ENCODE measurements at regions not wholly inside any gene's neighbourhood (a gene's known extent, or its start where the extent isn't known, plus 50 kb on each side); places are given as distances from the start of the nearest gene placed in this dataset.
"Not testable (repeated sequence)": the region's sequence is repeated elsewhere in the genome, so short reads cannot be mapped to it uniquely, and the experiment has no call there.

DNA sequence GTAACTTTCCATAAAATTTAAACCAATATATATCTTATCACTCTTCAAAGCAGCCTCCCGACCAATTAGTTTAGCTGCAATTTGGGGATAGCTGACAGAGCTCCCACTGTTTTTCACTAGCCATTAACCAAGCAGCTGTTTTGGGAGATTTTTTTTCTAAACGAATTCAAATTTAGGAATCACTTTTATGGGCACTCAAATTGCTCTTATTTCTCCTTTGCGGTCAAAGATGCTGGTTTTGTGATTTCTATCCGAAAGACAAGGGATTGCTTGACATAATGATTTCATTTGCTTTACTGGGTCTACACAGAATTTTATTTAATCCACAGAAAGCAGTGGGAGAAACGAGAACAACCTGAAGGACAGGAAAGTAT lies 505.7 kb upstream of the IL12A start:
- no peak for DNase-seq

DNA sequence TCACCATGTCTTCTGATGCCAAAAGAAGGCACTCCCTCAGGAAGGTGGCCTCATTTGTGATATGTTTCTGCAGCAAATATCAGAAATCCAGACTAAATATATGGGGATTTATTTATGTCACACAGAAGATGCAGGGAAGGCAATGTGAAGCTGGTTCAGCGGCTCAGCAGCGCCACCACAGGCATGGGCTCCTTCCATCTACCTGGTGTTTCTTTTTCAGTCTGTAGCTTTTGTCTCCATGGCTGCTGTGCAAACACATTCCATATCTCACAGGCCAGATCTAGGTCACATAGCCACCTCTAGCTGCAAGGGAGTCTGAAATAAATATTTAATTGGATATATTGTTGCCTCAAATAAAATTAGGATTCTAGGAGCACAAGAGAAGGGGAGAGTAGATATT lies 502.1 kb upstream of the IL12A start:
- DNase-seq, result peak; percentile 0

DNA sequence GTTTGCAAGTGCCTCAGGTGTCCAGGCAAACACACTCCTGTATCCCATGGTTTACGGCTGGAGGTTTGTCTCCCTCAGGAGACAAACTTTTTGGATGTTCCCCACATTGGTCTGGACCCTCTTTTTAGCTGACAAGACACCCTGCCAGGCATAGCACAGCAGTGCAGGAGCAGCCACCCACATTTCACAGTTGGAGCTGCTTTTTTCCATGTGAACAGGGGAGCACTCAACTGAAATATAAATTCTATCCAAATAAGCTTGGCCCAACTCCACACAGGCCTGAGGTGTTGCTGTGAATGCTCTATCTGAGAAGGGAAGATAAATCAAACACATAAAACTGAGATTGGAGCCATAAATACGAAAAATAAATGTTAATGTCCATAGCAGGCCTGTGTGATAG lies 501.3 kb upstream of the IL12A start:
- no peak for DNase-seq

DNA sequence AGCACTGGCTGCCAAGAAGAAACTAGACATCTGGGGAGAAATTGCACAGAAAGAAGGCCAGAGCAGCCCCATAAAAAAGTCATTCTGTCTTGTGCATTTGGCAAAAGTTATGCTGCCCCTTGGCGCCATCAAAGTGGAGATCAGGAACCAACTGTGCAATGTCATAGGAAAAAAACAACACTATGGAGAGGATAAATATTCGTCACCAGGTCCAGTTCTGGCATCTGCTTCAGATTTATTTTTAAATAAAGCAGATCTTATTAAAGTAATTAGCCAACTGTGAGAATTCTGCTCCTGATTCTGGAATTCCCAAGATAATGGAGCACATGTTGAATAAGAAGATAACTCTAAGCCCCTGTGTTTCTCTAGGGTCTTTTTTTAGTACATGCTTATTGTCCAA lies 500.0 kb upstream of the IL12A start:
- DNase-seq, result no peak

DNA sequence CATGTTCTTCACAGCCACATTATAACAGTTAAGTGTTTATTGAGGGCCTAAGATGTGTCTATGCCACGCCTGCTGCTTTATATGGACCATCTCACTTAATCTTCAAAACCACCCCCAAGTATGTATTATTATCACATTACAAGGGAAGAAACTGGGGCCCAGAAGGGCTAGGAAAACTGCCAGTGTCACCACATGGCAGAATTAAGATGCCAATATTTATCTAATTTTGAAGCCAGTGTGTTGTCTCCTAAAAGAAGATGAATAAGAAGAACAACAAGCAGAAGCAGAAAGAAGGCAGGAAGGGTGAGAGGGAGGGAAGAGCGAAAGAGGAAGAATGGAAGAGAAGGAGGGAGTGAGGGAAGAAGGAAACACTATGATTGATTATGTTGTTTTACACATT lies 491.3 kb upstream of the IL12A start:
- no peak for DNase-seq

DNA sequence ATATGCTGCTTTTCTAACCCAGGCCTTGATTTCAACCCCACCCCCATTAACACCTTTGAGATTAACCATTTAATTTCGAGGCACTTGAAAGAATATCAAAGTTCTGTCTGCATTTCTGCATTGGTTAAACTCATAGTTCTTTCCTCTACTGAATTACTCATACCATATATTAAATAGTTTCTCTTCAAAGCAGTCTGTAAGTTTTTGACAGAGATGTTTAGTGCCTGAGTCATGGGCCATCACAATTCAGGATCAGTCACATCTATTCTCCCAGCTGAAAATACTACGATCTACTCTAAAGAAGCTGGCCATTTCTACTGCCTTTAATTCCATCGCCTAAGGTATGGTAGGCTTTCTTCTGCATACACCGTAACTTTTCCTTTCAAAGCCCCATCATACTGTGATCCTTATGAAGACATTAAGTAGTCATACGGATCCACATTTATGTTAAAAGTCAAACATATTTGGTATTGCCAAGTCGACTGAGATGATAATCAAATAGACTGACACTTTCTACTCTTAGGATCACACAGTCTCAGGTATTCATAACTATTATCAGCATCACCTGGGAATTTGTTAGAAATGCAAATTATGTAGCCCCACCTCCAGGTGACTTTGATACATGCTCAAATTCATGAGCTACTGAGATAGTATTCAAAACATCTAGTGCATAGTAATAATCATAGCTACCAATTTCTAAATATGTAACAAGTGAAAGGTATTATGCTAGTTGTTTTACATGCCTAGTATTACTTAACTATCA lies 489.4 kb upstream of the IL12A start:
- DNase-seq, result no peak

DNA sequence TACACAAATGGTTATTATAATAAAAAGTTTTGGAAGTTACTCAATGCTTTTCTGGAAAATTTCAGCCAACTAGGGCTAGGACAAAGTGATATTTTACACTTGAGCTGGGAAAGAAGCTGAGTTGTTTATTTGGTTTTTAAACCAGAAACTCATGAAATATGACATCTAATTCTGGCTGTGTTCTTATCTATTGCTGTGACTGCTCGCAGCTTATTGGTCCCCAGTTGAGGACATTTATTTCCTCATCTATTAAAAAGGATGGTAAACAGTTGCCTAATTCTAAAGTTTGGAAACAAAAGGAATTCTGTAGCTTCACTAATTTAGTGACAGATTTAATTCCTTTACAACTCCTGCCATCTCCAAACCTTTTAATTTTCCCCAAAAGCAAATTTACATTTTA lies 487.6 kb upstream of the IL12A start:
- no peak for DNase-seq

DNA sequence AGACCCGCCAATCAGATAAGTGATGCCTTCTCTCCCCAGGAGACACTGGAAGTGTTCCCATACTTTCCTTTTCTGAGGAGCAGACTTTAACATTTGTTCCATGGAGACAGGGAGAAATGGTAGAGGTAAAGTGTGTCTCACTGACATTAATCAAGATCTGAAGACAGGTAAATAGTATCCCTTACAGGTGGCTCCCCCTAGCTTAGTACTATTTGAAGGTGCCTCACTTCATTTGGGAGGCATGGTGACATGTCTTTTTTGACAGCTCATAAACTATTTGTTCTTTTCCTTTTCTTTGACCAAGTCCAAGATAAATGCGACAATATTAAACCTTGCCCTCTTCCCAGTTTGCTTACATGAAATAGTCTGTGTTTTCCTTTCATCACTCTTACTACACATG lies 485.6 kb upstream of the IL12A start:
- DNase-seq, result no peak

DNA sequence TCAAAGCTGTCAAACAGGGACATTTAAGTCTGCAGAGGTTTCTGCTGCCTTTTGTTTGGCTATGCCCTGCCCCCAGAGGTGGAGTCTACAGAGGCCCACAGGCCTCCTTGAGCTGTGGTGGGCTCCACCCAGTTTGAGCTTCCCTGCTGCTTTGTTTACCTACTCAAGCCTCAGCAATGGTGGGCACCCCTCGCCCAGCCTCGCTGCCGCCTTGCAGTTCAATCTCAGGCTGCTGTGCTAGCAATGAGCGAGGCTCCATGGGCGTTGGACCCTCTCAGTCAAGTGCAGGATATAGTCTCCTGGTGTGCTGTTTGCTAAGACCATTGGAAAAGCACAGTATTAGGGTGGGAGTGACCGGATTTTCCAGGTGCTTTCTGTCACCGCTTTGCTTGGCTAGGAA lies 477.6 kb upstream of the IL12A start:
- DNase-seq, result not testable (repeated sequence)

DNA sequence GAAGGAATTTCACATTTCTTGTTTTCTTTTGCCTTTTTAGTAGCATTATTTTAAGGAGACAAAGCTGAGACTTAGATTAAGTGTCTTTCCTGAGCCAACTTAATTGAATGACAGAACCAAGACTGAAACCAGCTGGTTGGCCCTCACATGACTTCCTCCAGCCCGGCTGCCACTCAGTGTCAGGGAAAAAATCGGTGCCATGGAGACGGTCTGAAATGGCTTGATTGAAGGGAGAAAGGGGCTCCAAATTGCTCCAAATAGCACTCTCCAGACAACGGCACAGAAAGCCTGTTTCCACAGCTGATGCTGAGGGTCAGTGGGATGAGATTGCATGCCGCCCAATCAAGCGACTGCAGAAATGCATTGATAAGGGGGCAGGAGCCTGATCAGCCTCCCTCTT lies 475.2 kb upstream of the IL12A start:
- DNase-seq, result no peak

DNA sequence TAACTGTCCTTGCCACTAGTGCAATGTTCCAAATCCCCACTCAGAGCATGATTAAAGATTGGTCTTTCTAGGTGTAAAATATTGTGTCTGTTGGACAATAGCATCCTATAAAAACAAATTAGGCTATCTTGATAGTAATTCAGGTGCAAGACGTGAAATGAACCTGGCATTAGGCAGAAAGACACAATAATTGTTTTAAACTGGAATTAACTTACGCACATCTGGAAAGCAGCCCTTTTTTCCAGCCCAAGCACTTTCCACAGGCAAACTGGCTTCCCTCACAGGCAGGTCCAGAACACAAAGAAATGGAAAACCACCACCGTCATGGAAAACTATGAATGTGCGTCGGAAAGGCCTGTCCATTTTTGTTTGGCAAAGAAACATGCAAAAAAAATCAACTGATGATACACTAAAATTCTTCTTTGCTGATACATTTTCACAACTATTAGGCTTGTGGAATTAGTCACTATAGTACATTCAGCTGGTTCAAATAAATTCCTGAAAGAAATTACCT lies 474.7 kb upstream of the IL12A start:
- DNase-seq, result no peak

DNA sequence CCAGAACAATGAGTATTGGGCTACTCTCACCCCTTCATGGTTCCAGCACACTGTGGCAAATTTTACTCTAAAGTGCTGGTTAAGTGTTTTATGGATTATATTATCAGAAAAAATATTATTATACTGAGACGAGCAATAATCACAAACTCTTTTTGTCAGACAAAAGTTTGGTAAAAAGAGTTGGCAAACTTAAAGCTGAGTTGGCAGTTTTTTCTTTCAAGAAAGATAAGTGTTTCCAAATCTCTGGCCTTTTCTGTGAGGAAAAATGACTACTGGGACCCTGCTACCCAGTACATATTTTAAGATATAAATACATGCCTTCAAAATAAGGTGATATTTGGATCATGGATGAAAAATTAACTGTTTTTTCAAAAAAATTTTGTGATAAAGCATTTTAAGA lies 471.5 kb upstream of the IL12A start:
- no peak for DNase-seq

DNA sequence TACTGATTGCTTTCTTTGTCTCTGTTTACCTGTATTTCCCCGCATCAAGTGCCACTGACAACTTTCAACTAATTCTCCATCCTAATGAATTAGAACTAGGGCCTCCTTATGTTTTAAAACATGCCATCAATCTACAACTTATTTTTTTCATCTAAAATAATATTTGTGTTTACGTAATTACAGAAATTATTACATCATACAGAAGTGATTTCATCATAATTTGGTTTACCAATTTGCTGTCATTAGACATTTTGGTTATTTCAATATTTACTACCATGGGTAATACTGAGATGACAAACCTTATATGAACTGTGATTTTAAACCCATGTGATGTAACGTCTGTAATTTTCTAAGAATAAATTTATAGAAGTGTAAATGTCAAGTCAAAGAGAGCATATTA lies 468.0 kb upstream of the IL12A start:
- DNase-seq, result no peak

DNA sequence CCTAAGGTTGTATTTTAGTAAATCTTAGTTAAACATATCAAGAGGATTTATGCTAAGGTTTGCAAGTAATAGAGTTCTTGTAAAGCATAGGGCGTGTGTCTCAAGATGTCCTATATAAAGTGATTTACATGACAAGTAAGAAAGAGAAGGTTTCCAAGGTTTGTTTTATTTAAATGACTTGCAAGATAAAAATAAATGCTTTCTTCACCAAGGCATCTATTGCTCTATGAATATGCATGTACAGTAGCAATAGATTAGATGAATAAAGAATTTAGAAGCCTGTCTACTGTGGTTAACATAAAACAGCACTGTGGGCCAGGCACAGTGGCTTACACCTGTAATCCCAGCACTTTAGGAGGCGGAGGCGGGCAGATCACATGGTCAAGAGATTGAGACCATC lies 466.4 kb upstream of the IL12A start:
- no peak for DNase-seq

DNA sequence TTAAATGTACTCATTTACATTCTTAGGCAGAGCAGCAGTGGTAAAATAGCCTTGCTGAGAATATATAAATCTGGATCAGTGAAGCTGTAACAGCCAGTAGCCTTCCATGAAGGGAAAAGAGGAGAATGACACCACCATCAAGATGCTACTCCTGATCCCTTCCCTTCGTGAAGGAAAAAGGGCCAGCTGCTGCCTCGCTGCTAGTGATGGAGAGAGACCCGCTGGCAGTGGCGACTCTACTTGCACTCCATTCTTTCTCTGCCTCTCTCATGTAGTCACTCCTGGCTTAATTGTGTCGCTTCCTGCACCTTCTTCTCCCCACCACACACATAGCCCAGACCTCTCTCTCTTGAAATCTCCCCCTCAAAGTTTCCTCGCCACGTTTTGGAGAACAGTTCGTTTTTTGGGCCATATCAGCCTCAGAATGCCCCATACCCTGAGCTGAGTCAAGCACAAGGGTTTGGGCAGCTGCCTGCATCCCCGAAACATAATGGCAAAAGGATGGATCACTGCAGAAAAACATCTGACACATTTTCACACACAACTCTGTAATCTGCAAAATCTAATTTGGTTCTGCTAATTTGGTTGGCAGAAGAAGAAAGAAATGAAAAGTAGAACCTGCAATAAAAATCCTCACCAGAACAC lies 460.3 kb upstream of the IL12A start:
- no peak for DNase-seq

DNA sequence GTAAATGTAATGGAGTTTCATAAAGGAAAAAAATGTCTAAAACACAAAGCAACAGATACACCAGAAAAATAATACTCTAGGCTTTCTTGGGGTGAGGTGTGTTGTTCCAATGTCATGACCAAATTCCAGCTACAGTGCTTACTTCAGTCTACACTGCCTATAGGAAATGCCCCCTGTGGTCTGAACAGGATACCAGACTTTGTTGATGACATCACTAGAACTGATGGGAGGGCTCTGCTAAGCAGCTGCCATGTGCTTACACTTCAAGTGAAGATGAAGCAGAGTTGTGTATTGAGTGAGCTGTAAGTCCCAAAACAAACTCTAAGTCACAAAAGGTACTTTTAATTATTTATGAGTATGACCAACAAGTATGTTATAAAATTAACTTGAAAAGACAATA lies 456.1 kb upstream of the IL12A start:
- DNase-seq, result no peak

DNA sequence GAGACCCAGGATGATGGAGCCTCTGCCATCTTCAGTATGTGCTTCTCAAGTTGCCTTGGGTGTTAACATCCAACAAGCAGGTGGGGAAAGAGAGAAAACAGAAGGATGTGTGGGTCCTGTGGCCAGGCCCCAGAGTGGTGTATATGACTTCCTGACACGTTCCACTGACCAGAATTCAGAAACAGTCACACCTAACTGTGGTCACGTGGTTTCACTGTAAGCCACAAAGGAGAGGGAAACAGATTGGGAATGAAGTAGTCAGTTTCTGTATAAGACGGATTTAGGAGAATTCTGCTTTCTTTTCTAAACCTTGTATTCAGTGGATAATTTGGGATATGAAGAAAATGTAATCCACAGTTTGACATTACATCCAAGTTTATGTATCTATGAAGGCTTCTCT lies 454.1 kb upstream of the IL12A start:
- no peak for DNase-seq

DNA sequence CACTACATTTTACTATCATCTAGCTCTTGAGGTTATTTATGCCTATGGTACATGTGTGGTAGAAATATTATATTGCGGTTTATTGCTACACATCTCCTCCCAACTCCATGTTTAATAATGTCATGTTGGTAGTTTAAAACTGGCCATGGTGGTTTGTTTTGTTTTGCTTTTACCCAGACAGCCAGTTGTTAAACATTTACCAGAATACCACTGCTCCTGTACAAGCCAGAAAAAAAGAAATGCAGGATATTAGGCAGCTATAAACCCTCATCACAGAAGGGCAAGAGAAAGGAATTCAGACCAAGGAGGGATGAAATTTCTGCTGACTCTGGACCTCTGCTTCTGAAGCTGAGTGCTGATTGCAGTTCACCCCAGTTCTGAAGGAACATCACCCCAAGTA lies 451.8 kb upstream of the IL12A start:
- no peak for DNase-seq

DNA sequence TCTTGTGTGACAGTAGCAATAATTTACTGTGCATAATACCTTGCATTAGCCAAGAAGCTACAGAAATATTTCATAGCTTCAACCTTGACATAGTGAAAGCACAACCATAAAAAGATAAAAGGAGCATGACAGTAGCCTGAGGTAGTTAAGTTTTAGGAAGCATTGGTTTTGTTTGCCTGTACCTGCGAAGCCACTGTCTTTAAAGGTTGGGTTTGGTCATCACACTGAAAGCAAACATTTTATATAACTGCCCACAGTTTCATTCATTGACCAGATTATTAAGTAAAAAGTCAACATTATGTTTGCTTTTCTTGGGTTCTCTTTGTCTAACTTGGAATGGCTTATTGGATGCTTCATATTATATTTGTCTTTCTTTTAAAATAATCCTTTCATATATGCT lies 450.1 kb upstream of the IL12A start:
- no peak for DNase-seq

DNA sequence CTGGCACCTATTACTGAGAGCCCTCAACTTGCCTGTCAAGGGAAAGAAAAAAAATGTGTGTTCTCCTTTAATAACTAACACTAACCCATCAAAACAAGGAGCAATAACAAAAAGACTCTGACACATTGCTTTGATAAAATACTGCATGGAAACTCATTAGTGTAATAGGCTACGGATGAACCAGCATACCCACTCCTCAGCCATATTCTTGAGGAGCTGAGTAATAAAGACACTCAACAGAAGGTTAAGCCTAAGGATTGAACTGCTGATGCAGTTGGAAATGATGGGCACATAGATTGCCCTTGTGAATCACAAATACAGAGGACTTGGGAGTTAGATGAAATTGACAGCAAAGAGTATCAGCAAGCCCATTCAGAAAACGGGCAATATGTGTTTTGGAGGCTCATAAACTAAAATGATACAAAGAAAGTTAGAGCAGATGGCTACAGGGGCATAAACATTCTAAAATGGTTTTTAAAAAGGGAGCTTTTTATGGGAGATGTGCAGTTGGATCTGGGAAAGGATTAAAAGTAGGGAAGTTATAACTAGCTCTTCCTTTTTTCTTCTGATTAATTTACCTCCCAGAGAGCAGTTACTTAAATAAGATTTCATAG lies 447.6 kb upstream of the IL12A start:
- no peak for DNase-seq

DNA sequence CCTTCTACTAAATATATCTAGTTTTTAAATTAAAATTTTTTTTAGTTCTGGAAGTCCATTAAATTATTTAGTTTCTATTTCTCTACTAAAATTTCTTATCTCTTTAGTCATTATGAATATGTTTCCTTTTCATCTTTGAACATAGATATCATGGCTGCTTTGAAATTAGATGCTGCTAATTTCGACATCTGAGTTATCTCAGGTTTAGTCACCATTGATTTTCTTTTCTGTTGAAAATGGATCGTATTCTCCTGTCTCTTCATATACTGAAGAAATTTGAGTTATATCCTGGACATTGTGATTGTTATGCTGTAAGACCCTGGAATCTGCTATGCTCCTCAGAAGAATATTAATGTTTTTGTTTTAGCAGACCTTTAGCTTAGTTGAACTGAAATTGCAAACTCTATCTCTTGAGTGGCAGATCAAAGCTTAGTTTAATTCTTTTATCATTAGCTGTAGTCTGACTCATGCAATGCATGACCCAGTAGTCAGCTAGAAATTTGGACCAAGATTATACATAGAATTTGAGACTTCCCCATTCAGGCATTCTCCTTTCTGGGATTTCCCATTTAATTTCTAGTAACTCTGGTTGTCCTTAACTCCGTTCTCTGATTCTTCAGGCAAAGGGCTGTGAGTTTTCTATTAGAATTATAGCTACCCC lies 439.8 kb upstream of the IL12A start:
- DNase-seq, result no peak

DNA sequence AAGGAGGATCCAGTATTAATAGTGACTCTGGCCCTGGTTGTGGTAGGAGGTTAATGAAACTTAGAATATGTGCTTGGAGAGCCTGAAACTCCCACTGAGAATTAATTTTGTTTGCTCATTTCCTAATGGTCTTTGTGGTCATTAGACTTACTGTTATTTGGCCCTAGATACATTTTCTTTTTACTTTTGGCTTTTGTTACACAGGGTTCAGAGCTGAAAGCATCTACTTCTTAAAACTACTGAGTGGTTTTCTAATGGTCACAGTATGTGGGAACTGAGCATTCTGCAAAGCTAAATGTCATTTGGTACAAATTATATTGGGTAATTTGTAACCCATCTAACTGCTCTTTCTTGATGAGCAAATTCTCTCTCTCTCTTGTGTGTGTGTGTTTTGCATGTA lies 433.4 kb upstream of the IL12A start:
- DNase-seq, result no peak

DNA sequence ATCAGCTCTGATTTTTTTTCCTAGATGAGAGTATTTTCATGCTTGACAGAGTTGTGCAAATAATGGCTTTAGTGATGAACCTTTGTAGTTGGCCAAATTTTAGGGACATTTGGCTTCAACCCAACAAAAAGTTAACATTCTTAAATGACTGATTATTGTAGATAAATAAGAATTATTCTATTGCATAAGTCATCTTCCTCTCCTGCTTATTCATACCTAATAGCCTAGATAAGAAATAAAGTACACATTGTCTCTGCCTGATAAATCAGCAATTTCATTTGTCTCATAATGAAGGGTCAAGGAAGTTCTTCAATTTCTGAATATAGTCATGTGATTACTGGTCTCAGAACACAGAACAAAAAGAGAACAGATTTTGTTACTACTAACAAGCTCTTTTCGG lies 428.9 kb upstream of the IL12A start:
- DNase-seq, result no peak
